ENCODE measurements at regions not wholly inside any gene's neighbourhood (a gene's known extent, or its start where the extent isn't known, plus 50 kb on each side); places are given as distances from the start of the nearest gene placed in this dataset.

- peak; percentile 91 for DNase-seq
Measured at GRCh38 chr11:24312464-24313238, 184.2 kb upstream of the LUZP2 start.

- DNase-seq, result no peak
Measured at GRCh38 chr11:24321229-24321628, 175.6 kb upstream of the LUZP2 start.

GRCh38 chr11:24324211-24324610 is 172.6 kb upstream of the LUZP2 start:
- DNase-seq, result no peak

GRCh38 chr11:24344222-24344621 is 152.6 kb upstream of the LUZP2 start:
- no peak for DNase-seq

- DNase-seq, result no peak
Measured at GRCh38 chr11:24348908-24349307, 147.9 kb upstream of the LUZP2 start.

GRCh38 chr11:24351179-24351578 is 145.7 kb upstream of the LUZP2 start:
- DNase-seq, result no peak

GRCh38 chr11:24356501-24356900 is 140.4 kb upstream of the LUZP2 start:
- DNase-seq, result no peak

- no peak for DNase-seq
Measured at GRCh38 chr11:24357620-24358410, 139.0 kb upstream of the LUZP2 start.

GRCh38 chr11:24372491-24372890 is 124.4 kb upstream of the LUZP2 start:
- no peak for DNase-seq

- no peak for DNase-seq
Measured at GRCh38 chr11:24373516-24373915, 123.3 kb upstream of the LUZP2 start.

GRCh38 chr11:24375351-24375750 is 121.5 kb upstream of the LUZP2 start:
- no peak for DNase-seq

GRCh38 chr11:24375931-24376330 is 120.9 kb upstream of the LUZP2 start:
- DNase-seq, result no peak

GRCh38 chr11:24383137-24383536 is 113.7 kb upstream of the LUZP2 start:
- no peak for DNase-seq

GRCh38 chr11:24384240-24384639 is 112.6 kb upstream of the LUZP2 start:
- no peak for DNase-seq

GRCh38 chr11:24386546-24387397 is 110.1 kb upstream of the LUZP2 start:
- peak; percentile 3 for DNase-seq

GRCh38 chr11:24389575-24389974 is 107.3 kb upstream of the LUZP2 start:
- DNase-seq, result no peak

- no peak for DNase-seq
Measured at GRCh38 chr11:24390016-24390415, 106.8 kb upstream of the LUZP2 start.

GRCh38 chr11:24390762-24391161 is 106.1 kb upstream of the LUZP2 start:
- DNase-seq, result no peak

GRCh38 chr11:24391167-24391566 is 105.7 kb upstream of the LUZP2 start:
- DNase-seq, result peak; percentile 63

GRCh38 chr11:24400059-24400665 is 96.7 kb upstream of the LUZP2 start:
- DNase-seq, result no peak

GRCh38 chr11:24406389-24406788 is 90.5 kb upstream of the LUZP2 start:
- DNase-seq, result no peak

- no peak for DNase-seq
Measured at GRCh38 chr11:24406980-24407379, 89.9 kb upstream of the LUZP2 start.

GRCh38 chr11:24407733-24408132 is 89.1 kb upstream of the LUZP2 start:
- DNase-seq, result no peak

All from NCI-H226 (cell line).